Esophagus mucosa (tissue), 1 donor: ENCODE measurements at regions not wholly inside any gene's neighbourhood (a gene's known extent, or its start where the extent isn't known, plus 50 kb on each side); places are given as distances from the start of the nearest gene placed in this dataset.
"Not testable (repeated sequence)": the region's sequence is repeated elsewhere in the genome, so short reads cannot be mapped to it uniquely, and the experiment has no call there.

ENCODE experiments used
- ATAC-seq: fragments of 200-7000 bp; cut with Tn5 transposase; one replicate; pipeline ENCODE4 v1.9.1; 2020
- donor health status: DM: yes; HTN: yes; CAD: no.

GRCh38 chr14:46432516-46432915, 219.1 kb downstream of the RPL10L start:
- ATAC-seq, result no peak

DNA sequence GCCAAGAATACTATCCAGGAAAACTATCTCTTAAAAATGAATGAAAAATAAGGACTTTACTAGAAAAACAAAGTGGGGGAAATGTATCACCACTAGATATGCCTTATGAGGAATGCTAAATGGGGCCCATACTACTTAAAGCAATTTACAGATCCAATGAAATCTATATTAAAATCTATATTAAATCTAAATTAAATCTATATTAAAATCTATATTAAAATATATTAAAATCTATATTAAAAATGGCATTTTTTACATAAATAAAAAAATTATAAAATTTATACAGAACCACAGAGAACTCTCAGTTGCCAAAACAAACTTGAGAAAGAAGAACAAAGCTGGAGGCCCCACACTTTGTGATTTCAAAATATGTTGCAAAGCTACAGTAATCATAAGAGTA, 234.5 kb downstream of the RPL10L start:
- no peak for ATAC-seq

- peak; percentile 51 for ATAC-seq
Measured at GRCh38 chr14:46404865-46405811, 246.4 kb downstream of the RPL10L start.

GRCh38 chr14:46402001-46402690, 249.4 kb downstream of the RPL10L start:
- not testable (repeated sequence) for ATAC-seq

- ATAC-seq, result no peak
Measured at GRCh38 chr14:46401066-46401465, 250.5 kb downstream of the RPL10L start.

DNA sequence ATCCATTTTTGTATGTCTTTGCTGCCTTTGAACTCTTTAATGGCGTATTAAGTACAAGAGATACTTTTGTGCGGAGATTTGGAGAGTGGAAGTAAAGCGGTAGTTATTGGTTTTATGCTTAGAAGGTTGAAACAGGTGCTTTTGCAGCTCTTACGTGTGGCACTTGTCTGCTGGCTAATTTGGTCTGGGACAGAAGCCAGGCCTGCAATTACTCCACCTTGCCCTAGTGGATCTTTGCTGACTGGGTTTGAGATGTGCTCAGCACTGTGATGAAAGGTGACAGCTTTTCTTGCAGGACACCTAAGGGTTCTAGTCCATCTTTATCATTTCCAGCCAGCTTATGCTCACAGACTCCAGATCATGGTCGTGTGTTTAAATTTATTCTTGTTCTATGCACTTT, 252.5 kb downstream of the RPL10L start:
- no peak for ATAC-seq

DNA sequence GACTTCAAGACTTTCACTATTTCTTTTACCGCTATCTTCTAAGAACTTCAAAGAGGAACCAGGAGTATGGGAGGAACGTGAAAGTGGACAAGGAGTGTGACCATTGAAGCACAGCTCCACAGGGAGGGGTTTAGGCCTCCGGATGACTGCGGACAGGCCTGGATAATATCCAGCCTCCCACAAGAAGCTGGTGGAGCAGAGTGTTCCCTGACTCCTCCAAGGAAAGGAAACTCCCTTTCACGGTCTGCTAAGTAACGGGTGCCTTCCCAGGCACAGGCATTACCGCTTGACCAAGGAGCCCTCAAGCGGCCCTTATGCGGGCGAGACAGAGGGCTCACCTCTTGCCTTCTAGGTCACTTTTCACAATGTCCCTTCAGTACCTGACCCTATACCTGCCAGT, 267.0 kb downstream of the RPL10L start:
- ATAC-seq, result no peak

DNA sequence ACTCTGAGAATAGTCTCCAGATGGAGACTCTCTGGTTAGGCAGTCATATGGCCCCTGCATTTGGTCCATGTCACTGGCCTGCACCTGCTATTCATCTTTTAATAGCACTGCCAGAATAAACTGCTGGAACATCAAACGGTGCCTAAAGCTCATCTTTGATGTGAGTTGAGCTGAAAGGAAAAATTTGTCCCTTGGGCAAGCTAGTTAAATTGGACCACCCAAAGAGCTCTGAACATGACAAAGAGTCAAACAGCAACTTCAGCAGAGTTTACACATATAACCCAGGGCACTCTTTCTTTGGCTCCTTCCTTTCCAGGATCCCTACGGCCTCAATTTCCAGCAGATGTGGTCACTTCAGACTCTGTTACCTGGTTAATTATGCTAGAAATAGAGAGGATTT, 269.9 kb downstream of the RPL10L start:
- no peak for ATAC-seq

- ATAC-seq, result no peak
Measured at GRCh38 chr14:46378248-46378647, 273.3 kb downstream of the RPL10L start.

DNA sequence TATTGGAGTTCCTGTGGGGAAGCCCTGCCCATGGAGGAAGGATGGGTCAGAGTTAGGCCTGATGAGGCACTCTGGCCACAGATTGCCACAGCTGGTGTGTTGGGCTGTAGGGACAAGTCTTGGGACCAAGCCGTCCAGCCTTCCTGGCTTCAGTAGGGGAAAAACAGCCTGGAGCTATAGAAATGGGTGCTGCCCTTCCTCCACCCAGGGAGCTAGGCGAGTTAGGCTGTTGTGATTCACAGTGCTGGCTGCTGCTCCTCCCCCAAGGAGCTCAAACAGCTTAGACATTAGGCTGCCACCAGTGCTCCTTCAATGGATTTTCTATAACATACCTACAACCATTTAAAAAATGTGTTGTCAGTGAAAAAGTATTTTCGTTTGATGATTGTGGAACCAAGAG, 274.3 kb downstream of the RPL10L start:
- ATAC-seq, result no peak

GRCh38 chr14:46369391-46369790, 282.2 kb downstream of the RPL10L start:
- no peak for ATAC-seq

DNA sequence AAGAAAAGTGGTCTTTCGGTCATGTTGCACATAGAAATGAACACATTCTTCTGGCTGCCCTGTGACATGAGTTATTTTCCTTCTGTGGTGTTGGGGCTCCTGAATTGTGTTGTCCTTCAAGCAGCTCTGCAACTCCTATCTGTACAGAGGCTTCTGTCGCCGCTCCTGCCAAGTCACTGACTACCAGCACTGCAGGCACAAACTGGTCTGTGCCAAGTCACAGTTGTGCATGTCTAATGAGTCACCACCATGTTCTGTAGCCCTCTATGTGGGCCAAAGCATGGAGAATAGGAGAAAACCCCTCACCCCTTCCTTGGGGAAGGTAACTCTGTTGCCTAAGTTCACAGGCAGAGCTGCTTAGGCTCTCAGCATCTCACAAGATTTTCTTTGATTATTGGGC, 283.3 kb downstream of the RPL10L start:
- ATAC-seq, result no peak

GRCh38 chr14:46352844-46353243, 298.7 kb downstream of the RPL10L start:
- no peak for ATAC-seq

GRCh38 chr14:46344327-46344937, 307.1 kb downstream of the RPL10L start:
- ATAC-seq, result no peak

DNA sequence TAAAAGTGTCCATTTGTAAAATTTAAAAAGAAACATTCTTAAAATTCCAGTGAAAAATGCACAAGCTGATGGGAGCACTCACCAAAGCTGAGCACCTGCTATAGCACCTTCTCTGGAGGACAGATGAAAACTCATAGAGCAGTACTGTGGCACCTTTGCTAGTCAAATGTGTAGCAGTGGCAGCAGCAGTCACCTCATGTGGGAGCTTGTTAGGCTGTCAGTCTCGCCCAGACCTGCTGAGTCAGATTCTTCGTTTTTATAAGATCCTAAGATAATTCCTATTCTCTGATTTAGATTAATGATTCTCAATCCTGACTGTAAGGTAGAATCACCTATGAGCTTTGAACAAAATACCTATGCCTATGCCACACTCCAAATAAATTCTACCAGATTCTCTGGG, 325.8 kb downstream of the RPL10L start:
- ATAC-seq, result no peak

- ATAC-seq, result no peak
Measured at GRCh38 chr14:46325157-46325556, 326.4 kb downstream of the RPL10L start.

GRCh38 chr14:46323404-46323762, 328.2 kb downstream of the RPL10L start:
- no peak for ATAC-seq

DNA sequence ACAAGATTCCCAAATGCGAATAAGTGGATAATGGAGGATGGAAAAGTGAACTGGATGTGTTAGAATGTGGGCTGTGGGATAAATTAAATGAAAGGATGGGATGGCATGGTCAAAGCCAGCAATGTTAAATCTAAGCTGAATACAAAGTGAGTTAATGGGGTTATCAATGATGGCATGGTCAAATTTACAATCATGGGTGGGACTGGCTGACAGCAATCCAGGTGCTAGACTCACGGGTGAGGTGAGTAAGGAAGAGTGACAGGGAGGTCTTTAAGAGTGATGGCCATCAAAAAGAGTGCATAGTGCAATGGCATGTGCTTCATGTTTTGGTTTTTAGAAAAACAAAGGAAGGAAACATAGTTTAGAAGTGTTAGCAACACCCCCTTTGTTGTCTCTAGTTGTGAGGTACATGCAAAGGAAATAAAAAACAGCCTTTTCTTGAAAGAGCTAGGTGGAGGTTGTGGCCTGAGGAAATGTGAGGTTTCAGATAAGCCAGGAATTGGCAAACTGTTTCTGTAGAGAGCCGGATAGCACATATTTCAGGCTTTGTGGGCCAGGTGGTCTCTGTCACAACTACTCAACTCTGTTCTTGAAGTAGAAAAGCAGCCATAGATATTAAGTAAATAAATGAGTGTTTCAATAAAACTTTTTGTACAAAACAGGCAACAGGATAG, 328.7 kb downstream of the RPL10L start:
- ATAC-seq, result no peak

DNA sequence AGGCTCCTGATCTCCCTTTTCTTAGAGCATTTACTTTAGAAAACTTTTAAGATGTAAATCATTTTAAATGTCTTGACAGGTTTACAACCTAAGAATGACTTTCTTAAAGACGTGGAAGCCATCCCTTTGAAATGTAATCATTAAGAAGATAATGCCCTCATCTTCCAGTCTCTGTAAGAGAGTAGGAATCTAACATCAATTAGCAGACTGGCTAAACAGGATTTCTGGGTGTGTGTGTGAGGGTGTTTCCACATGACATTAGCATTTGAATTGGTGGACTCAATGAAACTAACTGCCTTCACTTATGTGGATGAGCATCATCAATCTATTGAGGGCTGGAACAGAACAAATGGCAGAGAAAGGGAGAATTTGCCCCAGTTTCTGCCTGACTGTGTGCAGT, 329.5 kb downstream of the RPL10L start:
- no peak for ATAC-seq

DNA sequence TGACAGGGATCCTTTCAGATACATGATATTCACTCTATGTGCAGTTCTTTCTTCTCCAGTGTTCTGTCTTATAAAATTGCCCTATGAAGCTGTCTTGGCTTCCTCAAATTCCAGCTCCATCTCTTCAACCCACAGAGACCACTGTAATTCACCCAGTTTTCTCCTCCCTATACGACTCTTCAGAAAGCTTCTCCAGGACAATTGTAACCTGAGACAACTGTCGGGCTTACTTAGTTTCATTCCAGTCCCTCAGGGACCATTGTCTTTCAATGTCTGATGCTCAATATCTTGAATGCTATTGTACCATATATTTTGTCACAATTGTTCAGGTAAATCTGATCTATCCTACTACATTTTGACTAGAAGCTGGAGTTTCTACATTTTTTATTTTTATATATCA, 345.3 kb downstream of the RPL10L start:
- ATAC-seq, result no peak

- ATAC-seq, result no peak
Measured at GRCh38 chr14:46300765-46301164, 350.8 kb downstream of the RPL10L start.

GRCh38 chr14:46290706-46291105, 360.9 kb downstream of the RPL10L start:
- ATAC-seq, result no peak

GRCh38 chr14:46279776-46280175, 371.8 kb downstream of the RPL10L start:
- no peak for ATAC-seq
